NB4 (cell line): ENCODE measurements at regions not wholly inside any gene's neighbourhood (a gene's known extent, or its start where the extent isn't known, plus 50 kb on each side); places are given as distances from the start of the nearest gene placed in this dataset.
A peak's percentile ranks its signal among the peaks of the same experiment; 100 is the strongest.
"Not testable (repeated sequence)": the region's sequence is repeated elsewhere in the genome, so short reads cannot be mapped to it uniquely, and the experiment has no call there.

Source experiments
- DNase-seq: peaks from one replicate; pipeline ENCODE4 v3.0.0; 2010; ENCODE audit warnings: low read depth
- H3K4me3 ChIP-seq: one replicate; pipeline ENCODE4 v1.5.1; 2011; ENCODE audit warnings: mild to moderate bottlenecking, low read depth, low read length, moderate library complexity
- CTCF ChIP-seq: IDR thresholded peaks from one replicate; pipeline ENCODE4 v1.5.1; 2012; ENCODE audit warnings: low read depth, low read length
- MYC ChIP-seq: IDR thresholded peaks from 2 replicates; pipeline ENCODE4 v1.6.1; 2011; ENCODE audit warnings: low read depth, low read length
- POLR2A ChIP-seq: IDR thresholded peaks from 2 replicates; pipeline ENCODE4 v1.6.1; 2011; ENCODE audit warnings: mild to moderate bottlenecking; ENCODE audit not compliant: insufficient read length; ENCODE audit errors: extremely low read depth
- TF ChIP-seq, protein P1 (sequence below): IDR thresholded peaks from 2 replicates; pipeline ENCODE4 v1.6.1; 2011; ENCODE audit warnings: low read depth, low read length

GRCh38 chr4:40681600-40681999 lies 51.9 kb upstream of the RBM47 start:
- DNase-seq, result no peak
- TF ChIP-seq POLR2A, result no peak
- TF ChIP-seq MYC, result no peak
- TF ChIP-seq, protein P1, sequence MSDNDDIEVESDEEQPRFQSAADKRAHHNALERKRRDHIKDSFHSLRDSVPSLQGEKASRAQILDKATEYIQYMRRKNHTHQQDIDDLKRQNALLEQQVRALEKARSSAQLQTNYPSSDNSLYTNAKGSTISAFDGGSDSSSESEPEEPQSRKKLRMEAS, result no peak
- no peak for TF ChIP-seq CTCF
- H3K4me3 ChIP-seq, result no peak overlapping the region

GRCh38 chr4:40682290-40683101 lies 52.8 kb upstream of the RBM47 start:
- H3K4me3 ChIP-seq, result no peak overlapping the region
- DNase-seq, result peak; percentile 75
- TF ChIP-seq MYC, result no peak
- TF ChIP-seq POLR2A, result no peak
- TF ChIP-seq CTCF, result no peak
- TF ChIP-seq, protein P1, result no peak

GRCh38 chr4:40683536-40684145 lies 54.0 kb upstream of the RBM47 start:
- H3K4me3 ChIP-seq, result not testable (repeated sequence)
- DNase-seq, result peak; percentile 81

DNA sequence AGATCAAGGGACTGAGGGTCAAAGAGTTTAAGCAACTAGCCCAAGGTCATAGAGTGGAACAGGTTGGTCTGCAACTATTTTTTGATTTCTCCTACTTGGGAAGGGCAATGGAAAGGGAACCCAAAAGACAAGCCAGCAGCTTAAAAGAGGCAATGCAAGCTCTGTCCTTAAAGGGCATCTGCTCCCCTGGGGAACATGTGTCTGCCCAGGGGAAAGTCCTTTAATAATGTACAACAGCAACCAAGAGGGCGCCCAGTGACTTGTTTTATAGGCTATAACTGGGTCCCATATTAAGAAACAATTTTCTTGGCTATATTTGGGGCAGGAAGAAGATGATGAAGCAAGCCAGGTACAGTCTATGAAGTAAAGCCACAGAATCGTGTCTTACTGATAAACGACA lies 54.7 kb upstream of the RBM47 start:
- TF ChIP-seq POLR2A (no peak), MYC (no peak), CTCF (no peak)
- TF ChIP-seq, protein P1, result no peak
- no peak overlapping the region for H3K4me3 ChIP-seq
- DNase-seq, result peak; percentile 26

DNA sequence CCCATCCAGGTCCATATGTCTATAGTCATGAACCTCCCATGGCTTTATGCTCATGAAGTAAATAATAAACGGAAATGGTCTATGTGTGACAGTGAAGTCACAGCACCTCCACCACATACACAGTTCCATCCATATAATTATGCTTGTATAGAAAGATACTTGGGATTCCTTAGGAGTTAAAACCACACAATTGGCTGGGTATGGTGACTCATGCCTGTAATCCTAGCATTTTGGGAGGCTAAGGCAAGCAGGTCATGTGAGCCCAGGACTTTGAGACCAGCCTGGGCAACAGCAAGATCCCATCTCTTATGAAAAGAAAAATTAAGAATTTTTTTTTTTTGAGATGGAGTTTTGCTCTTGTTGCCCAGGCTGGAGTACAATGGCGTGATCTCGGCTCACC lies 55.6 kb upstream of the RBM47 start:
- TF ChIP-seq MYC, result no peak
- DNase-seq, result no peak
- no peak overlapping the region for H3K4me3 ChIP-seq

DNA sequence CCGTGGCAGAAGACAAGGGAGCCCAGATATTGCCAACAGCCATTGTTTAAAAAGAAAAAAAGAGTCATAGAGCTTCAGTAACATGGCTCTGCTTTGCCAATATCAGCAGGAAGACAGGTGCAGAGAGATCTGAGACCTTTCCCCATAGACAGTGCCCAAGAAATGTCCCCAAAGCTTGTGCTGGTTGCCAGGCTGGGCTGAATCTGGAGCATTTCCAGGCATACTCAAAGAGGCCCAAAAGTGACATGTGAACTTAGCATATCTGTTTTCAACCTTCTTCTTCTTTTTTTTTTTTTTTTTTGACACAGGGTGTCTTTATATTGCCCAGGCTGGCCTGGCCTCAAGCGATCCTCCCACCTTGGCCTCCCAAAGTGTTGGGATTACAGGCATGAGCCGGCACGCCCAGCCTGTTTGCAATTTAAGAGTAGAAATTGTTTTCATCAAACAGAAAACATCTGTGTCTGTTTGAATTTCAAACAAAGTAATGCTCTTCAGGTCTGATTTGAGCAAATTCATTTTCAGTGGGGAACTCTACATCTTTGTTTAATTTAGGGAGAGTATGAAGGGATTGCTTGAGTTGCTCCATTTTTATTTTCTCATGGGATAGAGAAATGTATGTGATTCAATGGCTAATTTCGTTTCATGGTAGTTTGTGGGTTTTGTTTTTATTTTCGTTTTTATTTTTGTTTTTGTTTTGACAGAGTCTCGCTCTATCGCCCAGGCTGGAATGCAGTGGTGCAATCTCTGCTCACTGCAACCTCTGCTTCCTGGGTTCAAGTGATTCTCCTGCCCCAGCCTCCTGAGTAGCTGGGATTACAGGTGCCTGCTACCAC lies 56.6 kb upstream of the RBM47 start:
- no peak for DNase-seq
- TF ChIP-seq POLR2A (no peak), MYC (no peak), CTCF (no peak)
- TF ChIP-seq, protein P1, result no peak
- no peak overlapping the region for H3K4me3 ChIP-seq
